C4-2B (cell line): ENCODE measurements at regions not wholly inside any gene's neighbourhood (a gene's known extent, or its start where the extent isn't known, plus 50 kb on each side); places are given as distances from the start of the nearest gene placed in this dataset.

Source experiments
- ZFX ChIP-seq: fragments of 450-650 bp; IDR thresholded peaks from 2 replicates; pipeline ENCODE4 v1.6.1; 2017
- TF ChIP-seq, protein P1 (sequence below): fragments of 450-650 bp; conservative IDR thresholded peaks from 2 replicates; pipeline ENCODE4 v1.5.1; 2017; ENCODE audit warnings: mild to moderate bottlenecking

DNA sequence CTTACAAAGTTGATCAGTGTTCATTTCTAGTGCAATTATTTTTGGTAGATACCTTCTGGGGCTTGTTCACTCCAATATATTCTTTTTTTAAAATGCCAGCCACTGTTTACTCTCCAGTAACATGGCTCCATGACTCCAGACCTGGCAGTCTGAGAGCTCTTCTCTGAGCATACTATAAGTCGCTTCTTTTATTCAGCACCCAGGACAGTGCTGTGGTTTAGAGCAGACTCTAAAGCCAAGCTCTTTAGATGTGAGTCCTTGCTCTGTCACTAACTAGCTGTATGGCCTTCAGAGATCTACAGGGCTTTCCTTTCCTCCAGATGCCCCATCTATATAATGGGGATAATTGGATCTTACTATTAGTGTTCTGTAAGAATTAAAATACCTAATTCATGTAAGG is 200.2 kb upstream of the FAM241A start:
- TF ChIP-seq, protein P1, sequence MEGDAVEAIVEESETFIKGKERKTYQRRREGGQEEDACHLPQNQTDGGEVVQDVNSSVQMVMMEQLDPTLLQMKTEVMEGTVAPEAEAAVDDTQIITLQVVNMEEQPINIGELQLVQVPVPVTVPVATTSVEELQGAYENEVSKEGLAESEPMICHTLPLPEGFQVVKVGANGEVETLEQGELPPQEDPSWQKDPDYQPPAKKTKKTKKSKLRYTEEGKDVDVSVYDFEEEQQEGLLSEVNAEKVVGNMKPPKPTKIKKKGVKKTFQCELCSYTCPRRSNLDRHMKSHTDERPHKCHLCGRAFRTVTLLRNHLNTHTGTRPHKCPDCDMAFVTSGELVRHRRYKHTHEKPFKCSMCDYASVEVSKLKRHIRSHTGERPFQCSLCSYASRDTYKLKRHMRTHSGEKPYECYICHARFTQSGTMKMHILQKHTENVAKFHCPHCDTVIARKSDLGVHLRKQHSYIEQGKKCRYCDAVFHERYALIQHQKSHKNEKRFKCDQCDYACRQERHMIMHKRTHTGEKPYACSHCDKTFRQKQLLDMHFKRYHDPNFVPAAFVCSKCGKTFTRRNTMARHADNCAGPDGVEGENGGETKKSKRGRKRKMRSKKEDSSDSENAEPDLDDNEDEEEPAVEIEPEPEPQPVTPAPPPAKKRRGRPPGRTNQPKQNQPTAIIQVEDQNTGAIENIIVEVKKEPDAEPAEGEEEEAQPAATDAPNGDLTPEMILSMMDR = no peak
- TF ChIP-seq ZFX = no peak
